OCI-LY7 (cell line): ENCODE measurements at regions not wholly inside any gene's neighbourhood (a gene's known extent, or its start where the extent isn't known, plus 50 kb on each side); places are given as distances from the start of the nearest gene placed in this dataset.

ENCODE experiments used
- EZH2phosphoT487 ChIP-seq: fragments of 200-600 bp; sonication (generic); IDR thresholded peaks from 2 replicates; pipeline ENCODE4 v1.6.1; 2018; ENCODE audit warnings: low read depth, borderline replicate concordance, mild to moderate bottlenecking, mixed run types, antibody characterized with exemption, low read length, moderate library complexity, mixed read lengths
- TF ChIP-seq, protein P1 (sequence below): fragments of 200-600 bp; sonication (generic); conservative IDR thresholded peaks from 2 replicates; pipeline ENCODE4 v1.5.1; 2014; ENCODE audit warnings: mild to moderate bottlenecking, antibody characterized with exemption, low read length, moderate library complexity, mixed read lengths

DNA sequence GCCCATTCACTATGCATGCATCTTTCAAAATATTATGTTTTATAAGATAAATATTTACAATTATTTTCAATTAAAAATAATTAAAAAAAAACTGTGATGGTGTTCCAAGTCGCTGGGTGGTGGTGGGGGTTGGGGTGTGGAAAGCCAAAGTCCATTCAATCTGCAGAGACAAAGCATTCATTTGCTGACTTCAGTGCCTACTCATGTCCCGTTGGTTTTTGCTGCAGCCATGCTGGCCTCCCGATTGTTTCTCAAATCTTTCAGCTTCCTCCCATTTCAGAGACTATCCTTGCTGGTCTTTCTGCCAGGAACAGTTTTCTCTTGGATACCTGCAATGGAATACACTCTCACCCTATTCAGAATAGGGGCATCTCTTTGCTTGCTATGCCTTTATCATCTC lies 331.5 kb upstream of the NOVA1 start:
- TF ChIP-seq, protein P1, sequence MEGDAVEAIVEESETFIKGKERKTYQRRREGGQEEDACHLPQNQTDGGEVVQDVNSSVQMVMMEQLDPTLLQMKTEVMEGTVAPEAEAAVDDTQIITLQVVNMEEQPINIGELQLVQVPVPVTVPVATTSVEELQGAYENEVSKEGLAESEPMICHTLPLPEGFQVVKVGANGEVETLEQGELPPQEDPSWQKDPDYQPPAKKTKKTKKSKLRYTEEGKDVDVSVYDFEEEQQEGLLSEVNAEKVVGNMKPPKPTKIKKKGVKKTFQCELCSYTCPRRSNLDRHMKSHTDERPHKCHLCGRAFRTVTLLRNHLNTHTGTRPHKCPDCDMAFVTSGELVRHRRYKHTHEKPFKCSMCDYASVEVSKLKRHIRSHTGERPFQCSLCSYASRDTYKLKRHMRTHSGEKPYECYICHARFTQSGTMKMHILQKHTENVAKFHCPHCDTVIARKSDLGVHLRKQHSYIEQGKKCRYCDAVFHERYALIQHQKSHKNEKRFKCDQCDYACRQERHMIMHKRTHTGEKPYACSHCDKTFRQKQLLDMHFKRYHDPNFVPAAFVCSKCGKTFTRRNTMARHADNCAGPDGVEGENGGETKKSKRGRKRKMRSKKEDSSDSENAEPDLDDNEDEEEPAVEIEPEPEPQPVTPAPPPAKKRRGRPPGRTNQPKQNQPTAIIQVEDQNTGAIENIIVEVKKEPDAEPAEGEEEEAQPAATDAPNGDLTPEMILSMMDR, result no peak
- TF ChIP-seq EZH2phosphoT487, result no peak
